Hematopoietic multipotent progenitor cell treated with erythropoietin and hydrocortisone succinate and interleukin-3 and kit ligand, for 4 days (in vitro differentiated cells): ENCODE measurements at regions not wholly inside any gene's neighbourhood (a gene's known extent, or its start where the extent isn't known, plus 50 kb on each side); places are given as distances from the start of the nearest gene placed in this dataset.
A peak's percentile ranks its signal among the peaks of the same experiment; 100 is the strongest.
"Not testable (repeated sequence)": the region's sequence is repeated elsewhere in the genome, so short reads cannot be mapped to it uniquely, and the experiment has no call there.

Experiments used
- DNase-seq: peaks from one replicate; pipeline ENCODE4 v3.0.0-alpha.2; 2015

DNA sequence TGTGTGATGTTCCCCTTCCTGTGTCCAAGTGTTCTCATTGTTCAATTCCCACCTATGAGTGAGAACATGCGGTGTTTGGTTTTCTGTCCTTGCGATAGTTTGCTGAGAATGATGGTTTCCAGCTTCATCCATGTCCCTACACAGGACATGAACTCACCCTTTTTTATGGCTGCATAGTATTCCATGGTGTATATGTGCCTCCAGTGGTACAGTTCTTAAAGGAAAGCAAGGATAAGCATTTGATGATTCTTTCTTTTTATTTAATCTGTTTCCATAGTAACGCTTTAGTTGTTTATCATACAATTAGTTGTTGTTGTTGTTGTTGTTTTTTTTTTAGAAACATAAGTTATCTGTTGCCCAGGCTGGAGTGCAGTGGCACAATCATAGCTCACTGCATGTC is 133.1 kb downstream of the TSEN15 start:
- not testable (repeated sequence) for DNase-seq

DNA sequence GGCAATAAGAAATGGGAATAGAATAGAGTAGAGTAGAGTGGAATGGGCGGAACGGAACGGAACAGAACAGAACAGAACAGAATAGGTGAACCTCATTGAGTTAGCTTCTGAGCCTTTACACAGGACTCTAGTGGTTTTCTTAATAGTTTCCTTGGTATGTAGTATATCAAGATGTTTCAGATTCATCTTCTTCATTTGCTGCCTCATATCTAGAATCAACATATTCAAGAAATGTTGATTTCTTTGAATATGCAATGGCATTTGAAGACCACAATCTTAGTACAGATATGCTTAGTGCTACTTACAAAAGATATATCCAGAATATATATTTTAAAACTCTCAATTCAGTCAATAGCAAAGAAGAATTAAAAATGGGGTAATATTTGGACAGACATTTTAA is 133.8 kb downstream of the TSEN15 start:
- no peak for DNase-seq

DNA sequence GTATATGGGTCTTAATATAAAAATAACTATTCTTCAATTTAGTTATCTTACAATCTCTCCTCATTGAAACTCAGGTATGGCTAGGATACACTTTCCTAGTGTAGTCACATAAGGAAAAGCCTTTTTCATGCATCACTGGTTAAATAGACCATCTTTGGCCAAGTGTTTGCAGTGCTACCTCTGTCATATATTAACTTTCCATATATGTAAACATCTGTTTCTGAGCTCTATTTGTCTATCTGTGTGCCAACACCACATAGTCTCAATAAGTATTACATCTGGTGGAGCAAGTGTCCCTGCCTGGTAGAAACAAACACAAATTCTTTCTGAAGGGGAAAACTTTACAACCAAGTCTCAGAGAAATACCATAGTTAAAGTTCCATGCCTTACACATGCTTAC is 134.6 kb downstream of the TSEN15 start:
- no peak for DNase-seq

DNA sequence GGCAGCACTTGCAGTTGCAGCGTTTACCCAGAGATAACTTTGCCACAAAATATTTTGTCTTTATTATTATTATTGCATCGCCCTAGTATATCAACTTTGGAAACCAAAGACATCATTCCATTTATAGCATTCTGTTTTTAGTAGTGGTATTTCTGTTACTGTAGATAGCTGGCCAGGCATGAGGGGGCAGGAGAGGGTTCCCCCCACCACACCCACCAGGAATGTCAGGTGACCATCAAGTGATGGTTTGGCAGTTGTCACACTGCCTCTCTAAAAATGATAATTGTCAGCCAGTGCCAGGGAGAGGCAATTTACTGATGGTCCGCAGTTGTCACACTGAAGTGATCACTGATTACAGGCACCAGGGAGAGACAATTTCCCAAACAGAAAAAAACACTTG is 135.6 kb downstream of the TSEN15 start:
- no peak for DNase-seq

DNA sequence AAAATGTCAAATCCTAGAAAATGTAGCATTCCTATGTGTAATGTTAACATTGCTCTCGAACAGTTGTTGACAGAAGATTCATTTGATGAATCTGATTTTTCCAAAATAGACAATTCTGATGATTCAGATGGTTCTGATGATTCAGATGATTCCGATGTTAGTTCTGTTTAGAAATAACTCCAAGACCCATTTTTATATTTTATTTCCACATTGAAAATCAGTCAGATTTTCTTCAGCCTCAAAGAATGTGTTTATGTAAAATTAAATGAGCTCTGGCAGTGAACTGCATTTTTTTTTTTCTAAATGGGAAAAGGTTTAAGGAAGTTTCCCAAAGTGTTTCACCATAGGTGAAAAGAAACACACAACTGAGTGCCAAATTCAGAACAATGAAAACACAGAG is 136.5 kb downstream of the TSEN15 start:
- no peak for DNase-seq

DNA sequence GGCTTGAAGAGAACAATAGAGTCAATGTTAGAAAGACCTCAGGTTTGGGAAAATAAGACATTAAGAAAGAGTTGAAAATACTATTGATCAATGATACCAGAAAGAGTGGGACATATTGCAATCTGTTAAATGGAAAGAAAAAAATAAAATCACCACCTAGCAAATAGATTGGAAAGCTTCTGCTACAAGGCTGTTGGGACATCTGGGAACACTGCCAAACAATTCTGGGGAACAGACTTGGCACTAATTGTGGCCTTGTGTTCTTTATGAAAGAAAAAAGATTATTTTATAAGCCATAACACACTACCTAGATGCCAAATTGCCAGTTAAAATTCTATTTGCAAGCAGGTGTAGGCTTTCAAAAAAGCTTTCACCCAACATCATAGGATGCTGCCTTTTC is 137.8 kb downstream of the TSEN15 start:
- DNase-seq, result no peak

DNA sequence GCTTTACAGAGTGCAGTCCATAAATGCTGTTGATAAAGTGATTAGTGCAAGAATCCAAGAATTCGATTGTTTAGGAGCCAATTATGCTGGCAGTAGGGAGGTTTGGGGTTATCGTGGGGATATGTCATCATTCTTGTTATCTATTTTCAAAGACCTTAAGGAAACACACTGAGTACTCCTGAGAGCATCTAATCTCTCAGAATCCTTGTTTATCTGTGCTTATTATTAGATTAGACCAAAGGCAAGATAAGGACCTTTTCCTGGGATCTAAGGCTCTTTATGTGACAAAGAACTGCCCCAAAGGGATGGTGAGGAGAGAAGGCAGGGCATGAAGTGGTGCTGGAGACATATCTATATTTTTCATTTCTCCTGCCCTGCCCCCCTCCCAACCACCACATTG is 139.1 kb downstream of the TSEN15 start:
- no peak for DNase-seq

DNA sequence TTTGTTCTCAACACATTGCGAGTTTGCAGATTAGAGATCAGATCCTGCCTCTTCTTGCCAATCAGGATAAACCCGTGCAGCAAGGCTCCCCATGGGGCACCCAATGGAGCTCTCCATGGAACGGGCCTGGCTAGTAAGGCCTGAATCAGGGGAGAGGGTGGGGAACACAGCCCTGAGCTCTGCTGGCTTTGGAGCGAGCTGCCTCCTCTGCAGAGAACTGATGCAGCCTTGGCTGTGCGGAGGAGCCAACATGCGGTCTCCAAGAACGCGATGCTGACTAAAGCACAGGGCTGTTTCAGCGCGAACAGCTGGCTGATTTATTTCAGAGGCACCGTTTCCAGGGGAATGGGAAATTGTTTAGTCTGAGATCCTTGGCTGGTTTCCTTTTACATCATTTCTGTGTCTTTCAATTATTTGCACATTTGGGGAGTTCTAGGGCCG is 139.7 kb downstream of the TSEN15 start:
- DNase-seq, result no peak

DNA sequence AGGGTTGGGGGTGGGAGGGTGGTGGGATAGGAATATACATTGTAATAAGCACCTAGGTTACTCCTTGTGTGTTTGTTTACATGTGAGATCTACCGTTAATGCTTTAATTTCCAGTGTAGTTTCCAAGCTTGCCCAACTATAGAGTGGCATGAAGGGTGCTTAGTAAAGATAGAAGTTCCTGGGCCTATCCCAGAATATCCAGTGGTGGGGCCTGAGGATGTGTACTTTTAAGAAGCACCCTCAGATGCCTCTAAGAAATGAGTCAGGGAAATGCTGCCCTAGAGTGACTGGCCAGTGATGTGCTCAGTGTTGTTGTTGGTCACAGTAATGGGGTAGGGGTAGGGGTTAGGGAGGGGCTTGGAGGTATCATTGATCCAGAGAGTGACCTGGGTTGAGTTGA is 141.3 kb downstream of the TSEN15 start:
- no peak for DNase-seq

DNA sequence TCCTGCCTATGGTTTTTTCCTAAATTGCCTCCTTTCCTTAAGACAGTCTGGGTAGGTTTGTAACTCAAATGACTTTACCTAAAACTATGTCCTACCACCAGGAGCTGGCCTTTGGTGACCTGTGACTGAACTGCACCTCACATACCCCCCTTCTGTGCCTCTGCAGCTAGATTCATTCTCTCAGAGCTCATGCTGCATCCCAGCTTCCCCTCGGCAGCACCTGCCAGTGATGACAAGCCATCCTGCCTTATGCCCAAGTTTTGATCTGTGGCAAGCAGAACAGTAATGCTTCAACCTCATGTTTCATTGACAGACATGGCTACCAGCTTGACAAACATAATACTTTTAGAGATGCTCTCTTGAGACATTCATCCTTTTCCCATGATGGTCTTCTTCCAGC is 141.9 kb downstream of the TSEN15 start:
- DNase-seq, result no peak

DNA sequence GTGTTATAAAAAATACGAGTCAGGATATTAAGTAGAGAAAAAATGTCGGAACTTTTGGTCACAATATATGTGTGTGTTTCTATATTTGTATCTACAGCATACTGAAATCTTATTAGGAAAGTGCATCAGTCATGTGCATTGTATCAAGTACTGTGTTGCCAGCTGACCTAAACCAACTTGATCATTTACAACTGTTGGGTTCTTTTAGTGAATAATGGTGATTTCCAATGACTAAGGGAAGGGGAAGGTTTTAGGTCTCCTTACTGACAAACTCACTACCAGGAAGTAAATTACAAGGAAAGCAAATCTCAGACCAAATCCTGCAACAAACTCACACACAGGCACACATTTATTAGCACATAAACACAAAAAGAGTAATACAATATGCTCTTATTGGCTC is 142.7 kb downstream of the TSEN15 start:
- DNase-seq, result no peak

DNA sequence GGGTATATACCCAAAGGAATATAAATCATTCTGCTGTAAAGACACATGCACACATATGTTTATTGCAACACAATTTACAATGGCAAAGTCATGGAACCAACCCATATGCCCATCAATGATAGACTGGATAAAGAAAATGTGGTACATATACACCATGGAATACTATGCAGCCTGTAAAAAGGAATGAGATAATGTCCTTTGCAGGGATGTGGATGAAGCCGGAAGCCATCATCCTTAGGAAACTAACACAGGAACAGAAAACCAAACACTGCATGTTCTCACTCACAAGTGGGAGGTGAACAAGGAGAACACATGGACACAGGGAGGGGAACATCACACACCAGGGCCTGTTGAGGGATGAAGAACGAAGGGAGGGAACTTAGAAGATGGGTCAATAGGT is 144.2 kb downstream of the TSEN15 start:
- DNase-seq, result not testable (repeated sequence)

DNA sequence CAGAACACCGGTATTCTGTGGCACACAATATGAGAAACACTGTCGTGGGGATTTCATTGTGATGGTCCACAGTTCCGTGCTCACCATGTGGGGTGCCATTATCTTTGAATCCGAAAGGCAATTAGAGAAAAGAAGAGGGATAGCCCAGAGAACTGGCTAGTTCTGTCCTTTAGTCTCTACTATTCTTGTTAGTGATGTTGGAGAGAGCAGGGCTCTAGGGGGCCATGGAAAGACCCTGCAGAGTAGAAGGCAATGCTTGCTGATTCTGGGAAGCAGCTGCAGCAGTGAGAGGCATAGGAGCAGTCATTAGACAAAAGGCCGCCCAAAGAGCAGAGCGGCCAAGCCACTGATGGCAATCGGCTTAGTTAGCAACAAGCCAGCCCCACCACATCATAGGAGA is 146.3 kb downstream of the TSEN15 start:
- DNase-seq, result no peak

DNA sequence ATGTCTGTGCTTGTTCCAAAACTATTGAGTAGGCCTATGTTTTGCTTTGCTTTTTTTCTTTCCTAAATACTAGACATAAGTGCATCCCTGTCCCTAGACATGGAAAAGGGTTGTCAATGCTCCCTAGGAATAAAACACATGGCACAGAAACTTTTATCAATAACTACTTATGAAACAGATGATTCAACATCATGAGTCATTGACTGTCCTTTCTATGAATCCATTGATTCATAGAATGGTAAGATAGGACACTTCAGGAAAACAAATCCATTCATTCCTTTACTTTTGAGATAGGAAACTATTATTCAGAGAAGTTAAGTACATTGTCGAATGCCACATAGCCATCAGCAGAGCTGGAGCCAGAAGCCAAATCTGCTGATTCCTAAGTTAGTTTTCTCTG is 147.5 kb downstream of the TSEN15 start:
- no peak for DNase-seq

DNA sequence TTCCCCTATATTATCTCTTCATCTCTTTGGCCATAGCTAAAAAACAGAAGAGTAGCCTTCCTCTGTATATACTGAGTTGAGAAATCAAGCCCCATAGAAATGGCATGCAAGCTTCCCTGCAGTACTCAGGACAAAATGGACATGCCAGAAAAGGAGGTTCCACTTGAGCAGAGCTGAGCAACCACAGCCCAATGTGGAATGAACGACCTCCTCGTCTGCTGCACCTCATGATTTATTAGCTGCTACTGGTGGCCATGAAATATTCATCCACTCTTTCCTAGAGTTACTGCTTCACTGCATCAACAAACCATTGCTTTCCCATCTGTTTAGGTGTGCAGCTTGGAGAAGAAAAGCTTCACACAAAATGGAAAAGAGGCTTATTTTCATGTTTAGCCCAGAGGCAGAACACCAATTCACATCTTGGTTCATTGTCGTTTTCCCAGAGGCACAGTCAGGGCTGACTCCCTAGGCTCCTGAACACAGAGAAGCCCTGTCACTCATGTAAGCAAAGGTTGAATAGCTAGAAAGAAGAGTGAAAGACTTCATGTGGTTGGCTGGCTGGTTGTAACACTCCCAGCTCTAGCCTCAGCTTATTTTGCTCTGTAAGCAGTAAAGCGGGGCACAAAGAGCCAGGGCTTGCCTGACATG is 148.0 kb downstream of the TSEN15 start:
- no peak for DNase-seq

DNA sequence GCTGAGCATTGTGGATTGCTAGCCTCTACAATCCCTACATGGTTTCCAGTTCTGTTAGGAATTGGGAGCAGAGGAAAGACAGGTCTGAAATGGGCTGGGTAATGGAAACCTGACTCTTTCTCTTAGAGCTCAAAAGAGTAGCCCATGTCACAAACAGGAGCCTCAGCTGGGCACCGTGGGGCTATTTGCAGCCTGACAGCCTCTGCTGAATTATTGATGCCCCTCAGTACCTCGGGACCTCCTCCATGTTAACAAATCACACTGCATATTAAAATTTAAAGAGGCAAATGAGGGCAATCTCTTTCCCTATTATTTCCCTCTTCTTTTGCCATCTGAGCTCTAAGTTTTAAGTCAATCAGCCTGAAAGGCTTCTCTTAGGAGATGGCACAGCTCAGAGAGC is 157.1 kb downstream of the TSEN15 start:
- DNase-seq, result no peak

DNA sequence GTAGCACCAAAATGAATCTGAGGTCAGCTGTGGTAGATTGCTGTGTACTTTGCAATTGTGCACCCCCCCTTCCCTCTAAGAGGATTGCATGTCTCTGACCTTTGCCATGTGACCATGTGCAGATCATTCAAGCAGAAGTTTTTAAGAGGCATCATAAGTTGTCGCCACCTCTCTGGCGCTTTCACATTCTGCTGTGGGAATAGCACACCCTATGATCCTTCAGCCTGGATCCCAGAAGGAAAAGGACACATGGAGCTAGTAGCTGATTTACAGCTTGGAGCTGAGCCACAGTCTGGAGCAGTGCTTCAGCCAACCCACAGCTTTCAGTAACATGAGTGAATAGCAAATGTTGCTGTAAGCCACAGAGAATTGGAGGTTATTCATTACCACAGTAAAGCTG is 158.5 kb downstream of the TSEN15 start:
- no peak for DNase-seq

DNA sequence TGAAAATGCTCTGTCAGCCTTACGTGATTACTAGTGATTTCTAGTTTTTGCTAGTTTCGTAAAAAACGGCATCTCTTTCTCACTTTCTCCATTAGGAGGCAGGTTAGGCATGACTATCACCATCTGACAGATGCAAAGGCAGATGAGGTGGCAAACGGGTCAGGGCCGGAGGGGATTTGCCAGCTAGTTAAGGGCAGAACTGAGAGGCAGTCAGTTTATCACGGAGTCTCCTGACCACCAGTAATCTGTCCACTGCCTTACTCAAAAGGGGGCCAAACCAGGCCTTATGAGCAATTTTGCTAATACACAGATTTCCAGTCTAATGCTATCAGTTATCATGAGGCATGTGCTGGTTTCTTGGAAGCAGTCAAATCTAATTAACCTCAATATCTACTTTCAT is 159.3 kb downstream of the TSEN15 start:
- no peak for DNase-seq

DNA sequence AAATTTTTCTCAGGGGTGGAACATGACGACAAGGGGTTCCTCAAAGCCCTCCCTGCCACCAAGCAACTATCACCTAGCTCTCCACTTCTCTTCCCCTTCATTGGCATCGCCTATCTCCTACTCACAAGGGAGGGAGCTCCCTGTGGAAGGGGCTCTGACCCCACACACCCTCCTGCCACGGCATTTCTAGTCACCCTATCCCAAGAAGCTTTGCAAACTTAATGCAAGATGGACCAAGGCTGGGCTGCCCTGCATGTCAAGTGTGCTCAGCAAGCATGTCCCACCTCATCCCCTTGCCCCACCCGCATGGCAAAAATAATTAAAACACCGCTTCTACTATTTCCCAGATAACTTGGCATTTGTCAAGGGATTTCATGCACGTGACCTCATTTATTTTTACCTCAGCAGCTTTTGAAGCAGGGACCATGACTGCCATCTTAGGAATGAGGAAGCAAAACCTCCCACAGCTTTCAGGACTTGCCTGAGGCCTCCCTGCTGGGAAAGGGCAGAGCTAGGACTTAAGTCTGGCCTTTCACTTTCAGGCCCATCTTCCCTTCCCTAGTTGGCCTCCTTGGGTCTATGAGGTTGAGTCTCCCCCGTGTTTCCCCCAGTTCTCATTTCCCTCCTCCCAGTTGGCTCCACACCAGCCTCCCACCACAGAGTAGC is 161.3 kb downstream of the TSEN15 start:
- DNase-seq, result no peak

DNA sequence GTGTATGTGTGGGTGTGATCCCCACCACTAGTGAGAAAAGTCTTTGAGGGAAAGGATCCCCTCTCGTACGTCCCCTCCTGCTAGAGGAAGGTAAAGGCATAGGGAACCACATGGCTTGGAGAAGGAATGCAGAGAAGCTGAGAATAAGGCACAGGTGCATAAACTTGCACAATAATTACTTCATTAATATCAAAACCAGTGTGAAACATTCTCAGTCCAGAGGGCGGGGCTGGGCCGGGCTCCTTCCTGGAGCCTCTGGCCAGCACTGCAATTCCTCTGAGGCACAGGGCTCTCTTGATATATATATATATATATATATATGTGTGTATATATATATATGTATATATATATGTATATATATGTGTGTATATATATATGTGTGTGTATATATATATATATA is 162.6 kb downstream of the TSEN15 start:
- DNase-seq, result no peak

DNA sequence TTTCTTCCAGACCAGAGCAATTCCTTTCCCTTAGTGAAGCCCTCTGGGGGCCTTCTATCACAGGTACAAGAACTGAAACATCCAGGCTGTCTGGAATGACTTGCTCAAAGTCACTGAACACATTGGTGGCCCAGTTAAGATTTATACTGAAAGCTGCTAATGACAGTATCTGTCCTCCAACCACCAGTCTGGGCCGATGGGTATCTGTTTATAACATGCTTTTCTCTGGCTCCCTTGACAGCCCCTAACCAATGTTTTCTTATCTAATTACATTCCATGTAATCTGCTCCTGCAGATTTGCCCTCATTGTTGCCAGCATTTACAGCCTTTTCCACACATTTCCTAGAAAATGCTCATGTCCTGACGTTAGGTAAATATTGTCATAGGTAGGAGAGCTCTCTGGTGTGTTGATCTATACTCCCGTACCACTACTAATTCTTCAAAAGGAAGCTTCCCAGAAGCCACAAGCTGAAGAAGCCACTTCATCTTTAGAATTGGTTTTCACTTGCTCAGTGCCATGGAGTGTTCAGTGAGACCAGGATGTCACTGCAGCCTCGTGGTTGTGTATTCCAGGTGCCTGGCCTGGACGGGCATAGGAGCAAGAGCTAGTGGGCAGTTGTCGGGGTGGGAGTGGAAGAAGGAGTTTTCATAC is 163.9 kb downstream of the TSEN15 start:
- peak; percentile 8 for DNase-seq

DNA sequence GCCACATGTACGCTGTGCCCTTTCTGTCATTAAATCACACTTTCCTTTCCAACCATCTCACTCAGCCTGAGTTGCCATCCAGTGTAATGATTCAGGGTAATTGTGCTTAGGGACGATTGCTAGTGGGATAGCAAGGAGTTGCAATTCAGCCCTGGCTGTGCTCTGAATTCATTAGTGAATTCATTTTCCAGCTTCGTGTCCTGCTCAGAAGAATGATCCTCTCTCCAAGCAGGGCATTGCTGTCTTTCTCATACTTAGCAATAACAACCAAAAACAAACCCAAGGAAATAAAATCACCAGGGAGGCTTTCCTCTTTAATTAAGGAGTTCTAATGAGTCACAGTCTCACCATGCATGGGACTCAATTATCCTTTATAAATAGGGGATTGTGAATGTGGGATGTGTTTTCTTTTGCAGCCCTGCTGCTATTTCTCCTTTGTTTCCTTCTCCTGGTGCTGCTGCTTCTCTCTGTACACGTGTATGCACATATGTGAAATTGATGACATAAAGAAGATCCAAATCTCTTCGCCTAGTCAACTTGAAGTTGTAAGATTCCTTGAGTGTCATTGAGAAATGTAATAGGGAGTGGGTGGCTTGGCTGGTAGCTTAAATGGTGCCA is 167.0 kb downstream of the TSEN15 start:
- DNase-seq, result no peak

DNA sequence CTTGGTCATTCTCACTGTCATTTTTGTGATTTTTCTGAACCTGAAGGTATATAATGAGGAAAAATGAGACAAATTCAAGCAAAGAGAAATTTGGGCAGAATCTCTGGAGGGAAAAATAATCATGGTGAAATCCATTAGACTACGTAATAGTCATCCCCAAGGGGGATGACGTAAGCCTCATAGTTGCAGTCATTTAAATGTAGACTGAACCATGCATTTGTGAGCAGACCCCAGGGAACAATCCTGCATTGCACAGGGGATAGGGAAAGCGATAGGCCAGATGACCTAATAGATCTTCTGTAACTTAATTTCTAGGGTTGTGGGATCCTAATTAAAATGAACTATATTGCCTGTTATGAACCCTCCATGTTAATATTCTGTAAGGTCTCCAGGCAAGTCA is 167.4 kb upstream of the C1orf21 start:
- DNase-seq, result no peak

DNA sequence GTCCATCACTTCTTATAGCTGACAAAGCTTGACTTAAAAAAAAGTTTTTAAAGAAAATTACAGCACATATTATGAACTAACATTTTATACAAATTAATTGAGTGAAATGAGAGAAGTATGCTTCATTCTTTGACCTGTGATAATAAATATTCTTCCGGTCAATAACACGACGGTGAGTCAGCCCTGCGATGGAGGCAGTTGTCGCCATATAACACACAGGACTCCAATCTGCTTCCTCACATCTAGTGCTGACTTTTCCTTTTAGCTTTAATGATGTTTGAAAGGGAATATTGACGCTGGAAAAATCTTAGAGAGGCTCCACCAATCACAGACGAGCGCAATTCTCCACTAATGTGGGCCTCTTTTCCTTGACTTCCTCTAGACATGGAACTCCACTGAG is 166.9 kb upstream of the C1orf21 start:
- DNase-seq, result no peak
